Vagina (tissue), 2 donors: ENCODE measurements at regions not wholly inside any gene's neighbourhood (a gene's known extent, or its start where the extent isn't known, plus 50 kb on each side); places are given as distances from the start of the nearest gene placed in this dataset.

Experiments used
- CTCF ChIP-seq, 3 experiments: fragments of 450-650 bp in 2 of 3; fragments of 200-600 bp in 1 of 3; sonication (generic) in 1 of 3; IDR thresholded peaks; one replicate each; pipeline ENCODE4 v1.5.1; 2017 to 2019; ENCODE audit warnings: antibody characterized with exemption in 3 of 3, mild to moderate bottlenecking in 2 of 3, moderate library complexity in 2 of 3
- POLR2A ChIP-seq, 2 donors: fragments of 450-650 bp; IDR thresholded peaks; one replicate each; pipeline ENCODE4 v1.6.1; 2017; ENCODE audit warnings: antibody characterized with exemption in 2 of 2, mild to moderate bottlenecking in 2 of 2, moderate library complexity in 2 of 2

GRCh38 chr3:158991146-158991705 is 189.4 kb downstream of the MFSD1 start:
- TF ChIP-seq POLR2A (IDR thresholded peaks at IDR 0.05), result no peak
- TF ChIP-seq CTCF (IDR thresholded peaks at IDR 0.05), result no peak
